HG03432 (cell line): ENCODE measurements at regions not wholly inside any gene's neighbourhood (a gene's known extent, or its start where the extent isn't known, plus 50 kb on each side); places are given as distances from the start of the nearest gene placed in this dataset.

Source experiments
- ATAC-seq: cut with Tn5 transposase; IDR thresholded peaks from one replicate; pipeline ENCODE4 v1.9.1; 2021; ENCODE audit warnings: mild to moderate bottlenecking, moderate library complexity; ENCODE audit not compliant: unreplicated experiment

DNA sequence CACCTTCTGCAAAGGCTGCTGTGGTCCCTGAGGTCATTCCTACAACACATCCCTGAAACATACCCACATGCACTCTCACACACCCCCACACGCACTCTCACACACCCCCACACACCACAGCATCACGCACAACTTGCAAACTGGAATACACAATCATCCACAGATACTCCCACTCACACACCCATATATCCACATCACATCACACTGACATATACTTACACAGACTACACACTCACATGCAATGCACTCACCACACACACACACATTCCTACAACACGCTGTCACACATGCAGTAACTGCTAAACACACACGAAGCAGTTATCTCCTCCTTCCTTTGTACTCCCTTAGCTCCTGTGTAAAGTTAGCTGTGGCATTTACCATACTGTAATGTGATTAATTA, 57.1 kb upstream of the PKDCC start:
- ATAC-seq = no peak

DNA sequence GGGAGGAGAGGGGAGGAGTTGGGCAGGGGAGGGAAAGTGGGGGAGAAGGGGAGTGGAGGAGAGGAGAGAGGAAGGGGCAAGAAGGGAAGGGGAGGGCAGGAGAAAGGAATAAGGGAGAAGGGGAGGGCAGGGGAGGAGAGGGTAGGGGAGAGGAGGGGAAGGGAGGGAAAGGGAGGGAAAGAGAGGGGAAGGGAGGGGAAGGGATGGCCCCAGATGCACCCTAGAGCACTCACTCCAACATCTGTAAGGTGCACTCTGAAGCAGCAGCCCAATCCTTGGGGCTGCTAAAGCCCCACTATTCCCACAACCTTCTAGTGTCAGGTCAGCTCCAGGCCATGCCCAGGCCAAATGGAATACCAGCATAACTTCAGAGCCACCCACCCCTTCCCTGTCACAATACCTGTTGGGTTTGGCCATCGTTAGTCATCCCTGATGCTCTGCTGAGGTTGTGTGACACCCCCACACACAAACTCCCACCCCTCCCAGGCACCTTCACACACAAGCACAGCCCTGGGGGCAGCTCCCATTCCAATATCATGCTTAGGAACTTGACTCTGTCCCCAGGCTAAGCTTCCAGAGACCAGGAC, 55.7 kb upstream of the PKDCC start:
- ATAC-seq = no peak

DNA sequence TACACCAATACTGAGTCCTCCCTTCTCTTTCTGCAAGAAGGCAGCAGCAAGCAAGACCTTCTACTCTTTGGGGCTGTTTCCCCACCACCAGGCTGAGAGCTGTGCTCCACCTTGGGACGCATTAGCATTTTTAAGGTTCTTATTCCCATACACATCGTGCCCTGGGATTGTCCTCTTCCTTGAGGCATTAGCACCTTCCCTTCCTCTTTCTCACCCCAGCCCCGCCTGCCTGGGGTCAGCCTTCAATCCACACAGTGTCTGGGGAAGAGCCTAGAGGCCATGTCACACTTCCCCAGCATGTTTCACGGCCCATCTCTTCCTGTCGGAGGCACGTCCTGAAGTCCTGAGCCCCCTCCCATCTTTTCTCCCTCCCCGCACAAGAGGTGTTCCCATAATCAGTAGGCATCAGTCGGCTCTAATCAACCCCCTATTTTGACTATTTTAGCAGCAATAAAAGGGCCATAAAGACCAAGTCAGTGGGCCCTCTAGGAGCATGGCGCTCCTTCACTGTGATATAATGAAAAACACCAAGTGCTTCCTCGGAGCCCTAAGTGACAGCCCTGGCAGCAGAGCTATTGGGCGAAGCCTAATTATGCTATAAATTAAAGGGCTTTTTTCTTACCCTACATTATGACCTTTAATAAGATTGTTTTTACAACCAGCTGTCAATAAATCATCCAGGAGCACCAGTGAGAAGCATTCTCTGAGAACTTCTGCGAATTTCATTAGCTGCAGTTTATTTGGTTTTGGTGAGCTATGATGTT, 55.0 kb upstream of the PKDCC start:
- no peak for ATAC-seq

DNA sequence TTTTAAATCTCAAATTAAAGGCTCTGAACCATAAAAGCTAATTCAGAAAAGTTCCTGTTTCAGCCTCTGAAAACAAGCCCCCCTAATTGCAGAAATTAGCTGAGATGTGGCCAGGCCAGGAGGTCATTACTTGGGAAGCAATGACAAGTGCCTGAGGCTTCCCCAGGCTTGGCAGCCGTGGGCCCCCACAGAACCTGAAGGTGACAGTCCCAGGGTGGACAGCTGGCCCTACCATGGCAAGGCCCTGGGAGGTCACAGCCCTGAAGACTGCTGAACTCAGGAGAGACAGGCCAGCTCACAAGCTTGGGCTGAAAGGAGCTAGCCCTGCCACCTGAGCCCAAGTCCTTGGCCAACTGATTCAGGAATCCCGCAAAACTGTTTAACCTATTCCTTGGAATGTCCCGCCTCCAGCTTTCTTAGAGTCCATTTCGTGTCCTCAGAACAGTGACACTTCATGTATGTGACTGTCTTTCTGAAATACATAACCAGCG, 54.3 kb upstream of the PKDCC start:
- no peak for ATAC-seq

DNA sequence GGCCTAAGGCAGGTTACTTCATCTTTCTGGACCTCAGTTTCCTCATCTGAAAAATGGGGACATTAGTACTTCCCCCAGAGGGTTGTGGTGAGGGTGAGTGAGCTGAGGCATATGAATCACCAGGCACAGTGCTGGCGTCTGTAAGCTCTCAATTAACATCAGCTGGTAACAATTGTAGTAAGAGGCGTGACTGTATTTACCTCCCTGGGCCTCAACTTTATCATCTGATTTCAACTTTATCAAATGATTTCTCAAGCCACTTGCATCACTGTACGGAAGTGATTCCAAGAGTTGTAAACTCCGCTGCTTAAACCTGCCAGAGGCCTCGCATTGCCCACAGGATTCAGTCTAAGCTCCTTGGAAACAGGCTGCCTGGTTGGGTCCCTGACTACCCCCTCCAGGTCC, 53.6 kb upstream of the PKDCC start:
- no peak for ATAC-seq

DNA sequence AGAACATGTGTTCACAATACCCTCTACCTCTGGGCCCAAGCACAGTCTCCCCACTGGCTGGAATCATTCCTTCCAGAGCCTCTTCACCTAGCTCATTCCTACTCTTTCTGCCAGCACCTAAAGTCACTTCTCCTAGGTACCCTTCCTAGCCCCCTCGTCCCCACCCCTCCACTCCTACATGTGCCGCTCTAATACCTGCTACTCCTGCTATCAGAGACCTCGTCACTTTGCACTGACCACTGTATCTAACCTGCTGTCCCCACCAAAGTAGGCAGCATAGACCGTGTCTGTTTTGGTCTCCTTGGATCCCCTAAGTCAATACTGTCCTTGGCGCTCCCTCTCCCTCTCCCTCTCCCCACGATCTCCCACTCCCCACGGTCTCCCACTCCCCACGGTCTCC, 53.2 kb upstream of the PKDCC start:
- ATAC-seq = no peak

DNA sequence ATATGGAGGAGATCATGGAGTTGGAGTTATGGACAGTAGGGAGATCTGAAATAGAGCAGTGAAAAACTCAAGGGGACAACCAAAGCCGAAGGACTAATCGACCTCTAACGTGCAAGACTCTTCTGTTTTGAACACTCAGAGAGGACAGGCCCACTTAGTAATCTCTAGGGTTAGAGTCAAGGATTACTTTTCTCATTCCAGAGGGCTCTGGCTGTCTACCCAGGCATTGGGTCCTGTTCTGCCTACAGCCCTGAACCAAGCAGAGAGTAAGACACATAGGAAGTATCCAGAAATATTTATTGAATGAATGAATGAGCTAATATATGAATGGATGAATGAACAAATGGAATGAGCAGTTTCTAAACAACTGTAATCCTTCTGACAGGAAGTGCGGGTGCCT, 50.3 kb upstream of the PKDCC start:
- no peak for ATAC-seq
